H1 (cell line): ENCODE measurements at regions not wholly inside any gene's neighbourhood (a gene's known extent, or its start where the extent isn't known, plus 50 kb on each side); places are given as distances from the start of the nearest gene placed in this dataset.

Experiments
- CTCF ChIA-PET: fragments of 300-600 bp; sonication (Branson Sonifier 250); formaldehyde crosslinking; loops from one replicate; lab custom pipeline; 2021; ENCODE audit not compliant: partially characterized antibody; lab: Charles Lee
- POLR2A ChIA-PET: fragments of 300-600 bp; sonication (Branson Sonifier 250); formaldehyde crosslinking; loops from one replicate; lab custom pipeline; 2021; ENCODE audit warnings: inconsistent platforms; ENCODE audit not compliant: partially characterized antibody; lab: Charles Lee
- DNase-seq, 2 experiments: peaks; one replicate each; pipeline versions ENCODE4 v3.0.0 to v3.0.0-alpha.2; 2010 to 2022; ENCODE audit warnings: low spot score in 2 of 2, low read depth in 1 of 2, mixed read lengths in 1 of 2
- FAIRE-seq: peaks from 2 replicates; lab custom pipeline; 2011; peaks lifted over from hg19 to GRCh38; lab: Jason Lieb, UNC
- H2AFZ ChIP-seq: 2 replicates; pipeline ENCODE4 v1.8.1; 2012; ENCODE audit warnings: low read length, inconsistent platforms
- H2AK5ac ChIP-seq: 2 replicates; pipeline ENCODE4 v1.6.1; 2013; ENCODE audit warnings: low read depth, low read length
- H2BK120ac ChIP-seq: replicated peaks from 2 replicates; pipeline ENCODE3; 2013; ENCODE audit warnings: low read depth, low read length, inconsistent platforms
- H2BK12ac ChIP-seq: 2 replicates; pipeline ENCODE4 v1.6.1; 2013; ENCODE audit warnings: low read depth, low read length
- H2BK15ac ChIP-seq: 2 replicates; pipeline ENCODE4 v1.6.1; 2013; ENCODE audit warnings: low read length
- H2BK20ac ChIP-seq: 2 replicates; pipeline ENCODE4 v1.6.1; 2013; ENCODE audit warnings: low read length
- H2BK5ac ChIP-seq: 2 replicates; pipeline ENCODE4 v1.6.1; 2013; ENCODE audit warnings: low read depth, low read length
- H3K14ac ChIP-seq: 2 replicates; pipeline ENCODE4 v1.6.1; 2013; ENCODE audit warnings: inconsistent platforms; ENCODE audit not compliant: insufficient read length
- H3K18ac ChIP-seq: 2 replicates; pipeline ENCODE4 v1.6.1; 2013; ENCODE audit warnings: low read length; ENCODE audit errors: extremely low read depth
- H3K23ac ChIP-seq: 2 replicates; pipeline ENCODE4 v1.6.1; 2013; ENCODE audit warnings: inconsistent platforms; ENCODE audit not compliant: insufficient read length
- H3K23me2 ChIP-seq: 2 replicates; pipeline ENCODE4 v1.6.1; 2013; ENCODE audit warnings: low read depth, low read length
- H3K27ac ChIP-seq: 2 replicates; pipeline ENCODE4 v1.6.1; 2011; ENCODE audit warnings: low read depth, low read length, inconsistent platforms
- H3K27me3 ChIP-seq, 4 experiments: replicated peaks in 1 of 4; 1 replicate in 1 of 4; 2 replicates in 3 of 4; pipeline versions ENCODE4 v1.6.1 to v1.8.1; 2011 to 2013; ENCODE audit warnings: low read length in 3 of 4, mild to moderate bottlenecking in 3 of 4, inconsistent platforms in 2 of 4, mixed read lengths in 2 of 4, moderate library complexity in 1 of 4; ENCODE audit not compliant: control insufficient read depth in 3 of 4, insufficient read depth in 3 of 4; ENCODE audit errors: extremely low read depth in 1 of 4
- H3K36me3 ChIP-seq, 4 experiments: 2 replicates each; pipeline versions ENCODE4 v1.6.1 to v1.8.1; 2011 to 2013; ENCODE audit warnings: mild to moderate bottlenecking in 4 of 4, low read length in 3 of 4, moderate library complexity in 2 of 4, control low read depth in 1 of 4, inconsistent platforms in 1 of 4; ENCODE audit not compliant: insufficient read depth in 4 of 4, control insufficient read depth in 2 of 4
- H3K4ac ChIP-seq: replicated peaks from 2 replicates; pipeline ENCODE3; 2013; ENCODE audit warnings: low read length, low read depth, mixed read lengths, inconsistent platforms; ENCODE audit not compliant: insufficient read length
- H3K4me1 ChIP-seq, 4 experiments: replicated peaks in 1 of 4; 1 replicate in 1 of 4; 2 replicates in 3 of 4; pipeline versions ENCODE4 v1.6.1 to v1.8.1; 2011 to 2013; ENCODE audit warnings: low read length in 3 of 4, inconsistent platforms in 2 of 4, mixed read lengths in 1 of 4; ENCODE audit not compliant: insufficient read depth in 4 of 4, control insufficient read depth in 3 of 4
- H3K4me2 ChIP-seq, 2 experiments: 2 replicates each; pipeline versions ENCODE4 v1.6.1 to v1.8.1; 2011 to 2013; ENCODE audit warnings: low read depth in 2 of 2, low read length in 2 of 2, control low read depth in 1 of 2, inconsistent platforms in 1 of 2, mild to moderate bottlenecking in 1 of 2; ENCODE audit not compliant: insufficient read depth in 1 of 2
- H3K4me3 ChIP-seq, 4 experiments: fragments of 200-600, 300-600 bp in 1 of 4; sonication (generic), shearing (Covaris generic), sonication (Bioruptor Twin) in 1 of 4; 2 replicates each; pipeline versions ENCODE4 v1.5.1 to v1.8.1; 2011 to 2016; ENCODE audit warnings: low read length in 4 of 4, low read depth in 3 of 4, control low read depth in 2 of 4, inconsistent platforms in 2 of 4, mild to moderate bottlenecking in 2 of 4, mixed read lengths in 1 of 4, moderate library complexity in 1 of 4; ENCODE audit not compliant: insufficient read depth in 2 of 4; ENCODE audit errors: extremely low read depth in 1 of 4
- H3K56ac ChIP-seq: replicated peaks from 2 replicates; pipeline ENCODE3; 2013; ENCODE audit warnings: low read depth, mild to moderate bottlenecking, mixed read lengths, low read length, inconsistent platforms; ENCODE audit not compliant: insufficient read length
- H3K79me1 ChIP-seq: 2 replicates; pipeline ENCODE4 v1.6.1; 2013; ENCODE audit warnings: low read depth, low read length, control low read depth
- H3K79me2 ChIP-seq, 2 experiments: 2 replicates each; pipeline versions ENCODE4 v1.6.1 to v1.8.1; 2012 to 2013; ENCODE audit warnings: low read length in 2 of 2, mild to moderate bottlenecking in 2 of 2, inconsistent platforms in 1 of 2; ENCODE audit not compliant: insufficient read depth in 2 of 2, control insufficient read depth in 1 of 2
- H3K9ac ChIP-seq, 4 experiments: replicated peaks in 1 of 4; 1 replicate in 1 of 4; 2 replicates in 3 of 4; pipeline versions ENCODE4 v1.6.1 to v1.8.1; 2011 to 2013; ENCODE audit warnings: low read depth in 3 of 4, low read length in 3 of 4, control low read depth in 2 of 4, mild to moderate bottlenecking in 2 of 4, moderate library complexity in 2 of 4, inconsistent platforms in 1 of 4; ENCODE audit errors: extremely low read depth in 1 of 4
- H3K9me3 ChIP-seq, 2 experiments: 2 replicates each; pipeline versions ENCODE4 v1.6.1 to v1.8.1; 2012 to 2013; ENCODE audit warnings: mild to moderate bottlenecking in 2 of 2, moderate library complexity in 2 of 2, control low read depth in 1 of 2, inconsistent platforms in 1 of 2, low read depth in 1 of 2, low read length in 1 of 2, mixed read lengths in 1 of 2; ENCODE audit not compliant: insufficient read depth in 2 of 2
- H4K20me1 ChIP-seq, 2 experiments: replicated peaks in 1 of 2; 2 replicates each; pipeline versions ENCODE3 to v1.8.1; 2011 to 2013; ENCODE audit warnings: inconsistent platforms in 2 of 2, low read length in 2 of 2, mild to moderate bottlenecking in 1 of 2; ENCODE audit not compliant: insufficient read depth in 2 of 2, control insufficient read depth in 1 of 2
- H4K5ac ChIP-seq: 2 replicates; pipeline ENCODE4 v1.6.1; 2013; ENCODE audit warnings: low read length, low read depth, mixed read lengths, inconsistent platforms; ENCODE audit not compliant: insufficient read length
- H4K8ac ChIP-seq: 2 replicates; pipeline ENCODE4 v1.8.0; 2013; ENCODE audit warnings: mild to moderate bottlenecking, moderate library complexity, low read length, inconsistent platforms; ENCODE audit not compliant: insufficient read depth; ENCODE audit errors: extremely low read depth
- H4K91ac ChIP-seq: replicated peaks from 2 replicates; pipeline ENCODE3; 2013; ENCODE audit warnings: low read length, mixed read lengths, inconsistent platforms; ENCODE audit not compliant: insufficient read length
- ASH2L ChIP-seq: fragments of 200-600, 300-600 bp; sonication (generic); IDR thresholded peaks from one replicate; pipeline ENCODE4 v1.7.1; 2017; ENCODE audit warnings: low read length
- CTBP2 ChIP-seq: IDR thresholded peaks from 2 replicates; pipeline ENCODE4 v1.7.0; 2011; ENCODE audit warnings: borderline replicate concordance, mild to moderate bottlenecking, moderate library complexity, mixed read lengths, low read length; ENCODE audit not compliant: insufficient read depth, insufficient read length
- FOSL1 ChIP-seq: IDR thresholded peaks from 2 replicates; pipeline ENCODE4 v1.6.1; 2011; ENCODE audit warnings: mild to moderate bottlenecking, low read depth, low read length, moderate library complexity; ENCODE audit not compliant: insufficient read depth
- HDAC2 ChIP-seq, 2 experiments: fragments of 300-600 bp in 1 of 2; sonication (generic) in 1 of 2; IDR thresholded peaks; 2 replicates each; pipeline ENCODE4 v1.6.1; 2011 to 2012; ENCODE audit warnings: low read depth in 2 of 2, low read length in 2 of 2, mild to moderate bottlenecking in 2 of 2, moderate library complexity in 2 of 2, borderline replicate concordance in 1 of 2, inconsistent platforms in 1 of 2
- JUND ChIP-seq: IDR thresholded peaks from 2 replicates; pipeline ENCODE4 v1.6.1; 2011; ENCODE audit warnings: mild to moderate bottlenecking, improper control_type of control experiment, low read length
- MAFK ChIP-seq: IDR thresholded peaks from 2 replicates; pipeline ENCODE4 v1.6.1; 2012; ENCODE audit warnings: low read depth, mild to moderate bottlenecking, improper control_type of control experiment, low read length
- NRF1 ChIP-seq: IDR thresholded peaks from 2 replicates; pipeline ENCODE4 v1.6.1; 2011; ENCODE audit warnings: mild to moderate bottlenecking, low read depth, low read length, improper control_type of control experiment
- TCF12 ChIP-seq: IDR thresholded peaks from 2 replicates; pipeline ENCODE4 v1.6.1; 2011; ENCODE audit warnings: low read depth, mild to moderate bottlenecking, low read length
- WGBS, 2 experiments: shearing (Covaris generic) in 1 of 2; methylation state at CpG; one replicate each; pipeline versions ENCODE4 v1.1.6 to v1.1.7; 2013 to 2015; ENCODE audit warnings: low lambda C conversion rate in 2 of 2, mixed read lengths in 2 of 2, inconsistent platforms in 1 of 2, low coverage in 1 of 2, missing lambda C conversion rate in 1 of 2; ENCODE audit not compliant: insufficient replicate concordance in 2 of 2, insufficient coverage in 1 of 2, insufficient read length in 1 of 2; ENCODE audit errors: extremely low coverage in 1 of 2, missing lambda C conversion rate in 1 of 2; 5-methylcytosine and 5-hydroxymethylcytosine counted together

- Histone ChIP-seq H2BK120ac (no peak overlapping the region), H3K27me3 (no peaks in the 10 kb centered on the region), H4K8ac (no peak overlapping the region), H2BK20ac (no peak overlapping the region), H3K4me2 (no peak overlapping the region), H2AK5ac (no peak overlapping the region), H3K14ac (no peak overlapping the region), H3K9ac (no peak overlapping the region), H3K9me3 (peaks cover 14 to 21% of the 10 kb centered on the region in 2 experiments), H3K18ac (no peak overlapping the region; the same call in 1 of the 2 replicates), H3K4me1 (no peaks in the 10 kb centered on the region), H3K56ac (no peak overlapping the region), H4K91ac (peak overlapping the region; percentile 42), H3K23ac (no peak overlapping the region), H4K20me1 (no peaks in the 10 kb centered on the region), H3K23me2 (no peaks in the 10 kb centered on the region; the same call in 1 of the 2 replicates), H3K36me3 (0 out of 8 replicates have a peak, but pooled peaks cover 0 to 10% (median 0%) of the 10 kb centered on the region in 4 experiments), H3K79me1 (no peaks in the 10 kb centered on the region), H3K4ac (no peak overlapping the region), H3K27ac (no peak overlapping the region), H4K5ac (no peak overlapping the region), H3K4me3 (no peak overlapping the region; a peak in 1 of 8 replicates), H3K79me2 (no peaks in the 10 kb centered on the region), H2BK12ac (no peak overlapping the region), H2BK15ac (0 out of 2 replicates have a peak overlapping the region, but pooled peaks have one; percentile 29), H2AFZ (no peak overlapping the region), H2BK5ac (no peak overlapping the region)
- no peak for FAIRE-seq
- no peak for DNase-seq
- WGBS, 2 experiments = 90% methylated on average over 5 of the region's 5 CpGs; no CpG with 5 or more reads in 1 of the 2 experiments
- TF ChIP-seq MAFK (no peak), TCF12 (no peak), NRF1 (no peak), FOSL1 (no peak), JUND (no peak), HDAC2 (IDR thresholded peaks at IDR 0.05; ENCODE audit: borderline replicate concordance in 1 of 2, low read depth in 2 of 2, low read length in 2 of 2) (no peak), CTBP2 (no peak), ASH2L (no peak)
- ChIA-PET CTCF (interaction anchor here (0.6 kb wide), 1 partner anchor 36 kb away, joined by 3 read pairs; no protein-coding TSS in a partner anchor), POLR2A (no interaction called here)
Observed at GRCh38 chr4:124445071-124445470, 267.5 kb downstream of the ANKRD50 start.
